Testis (tissue), 2 donors: ENCODE measurements at regions not wholly inside any gene's neighbourhood (a gene's known extent, or its start where the extent isn't known, plus 50 kb on each side); places are given as distances from the start of the nearest gene placed in this dataset.

Source experiments
- DNase-seq: peaks from one replicate; pipeline ENCODE4 v3.0.0-alpha.2; 2019
- H3K27ac ChIP-seq, 2 donors: fragments of 200-600 bp; sonication (generic); one replicate each; pipeline ENCODE4 v1.5.1; 2019
- H3K27me3 ChIP-seq: fragments of 200-600 bp; sonication (generic); one replicate; pipeline ENCODE4 v1.5.1; 2019
- H3K36me3 ChIP-seq: fragments of 200-600 bp; sonication (generic); one replicate; pipeline ENCODE4 v1.5.1; 2017; ENCODE audit warnings: low read depth; ENCODE audit errors: missing control alignments
- H3K4me1 ChIP-seq: fragments of 200-600 bp; sonication (generic); one replicate; pipeline ENCODE4 v1.5.1; 2019
- H3K4me3 ChIP-seq, 2 donors: fragments of 200-600 bp; sonication (generic); one replicate each; pipeline ENCODE4 v1.5.1; 2017 to 2019
- H3K9me3 ChIP-seq: fragments of 200-600 bp; sonication (generic); one replicate; pipeline ENCODE4 v1.5.1; 2017
- CTCF ChIP-seq, 3 experiments: fragments of 450-650 bp in 2 of 3; fragments of 200-600 bp in 1 of 3; sonication (generic) in 1 of 3; IDR thresholded peaks; one replicate each; pipeline ENCODE4 v1.5.1; 2016 to 2019; ENCODE audit warnings: antibody characterized with exemption in 3 of 3, mild to moderate bottlenecking in 2 of 3, moderate library complexity in 1 of 3
- POLR2A ChIP-seq: fragments of 450-650 bp; IDR thresholded peaks from one replicate; pipeline ENCODE4 v1.6.1; 2017; ENCODE audit warnings: antibody characterized with exemption, mild to moderate bottlenecking, moderate library complexity
- WGBS, 2 donors: methylation state at CpG; one replicate each; pipeline ENCODE4 v1.1.5; 2018; 5-methylcytosine and 5-hydroxymethylcytosine counted together
- intact Hi-C: fragments of 100-400 bp; cut with DNase I; formaldehyde crosslinking; loops from one replicate; pipeline ENCODE4 v1.15.1; 2023; ENCODE audit warnings: low total_unique reads

DNA sequence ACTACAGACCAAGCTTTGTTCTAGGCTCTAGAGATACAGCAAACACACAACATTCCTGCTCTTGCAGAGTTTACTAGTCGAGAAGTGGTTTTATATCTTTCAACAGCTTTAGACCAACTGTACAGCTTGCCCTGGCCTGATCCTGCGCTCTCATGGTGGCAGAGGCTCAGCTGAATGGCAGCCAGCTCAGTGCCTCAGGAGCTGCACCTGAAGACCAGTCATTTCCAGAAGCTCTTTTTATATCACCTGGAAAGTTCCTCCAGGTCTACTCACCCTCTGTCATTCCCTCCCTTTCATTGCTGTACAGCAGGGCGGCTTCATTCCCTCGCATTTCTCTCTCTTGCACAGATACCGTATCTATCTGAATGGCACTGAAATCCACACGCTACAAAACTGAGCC is 319.8 kb downstream of the GATA3 start:
- no peak for DNase-seq
- no peaks in the 10 kb centered on the region for H3K9me3 ChIP-seq
- H3K4me3 ChIP-seq: no peak overlapping the region
- no peaks in the 10 kb centered on the region for H3K36me3 ChIP-seq
- H3K27me3 ChIP-seq: no peaks in the 10 kb centered on the region
- no peak for TF ChIP-seq POLR2A
- TF ChIP-seq CTCF (IDR thresholded peaks at IDR 0.05): no peak
- intact Hi-C loops: no loop called here
- 90 to 92% methylated on average over 6 of the region's 6 CpGs for WGBS, 2 donors
- no peaks in the 10 kb centered on the region for H3K4me1 ChIP-seq
- no peak overlapping the region for H3K27ac ChIP-seq

GRCh38 chr10:8375137-8375536 is 320.6 kb downstream of the GATA3 start:
- intact Hi-C loops: no loop called here
- no peak overlapping the region for H3K27ac ChIP-seq
- no peaks in the 10 kb centered on the region for H3K9me3 ChIP-seq
- no peak for TF ChIP-seq POLR2A
- TF ChIP-seq CTCF (IDR thresholded peaks at IDR 0.05): no peak
- no peaks in the 10 kb centered on the region for H3K4me1 ChIP-seq
- H3K27me3 ChIP-seq: no peaks in the 10 kb centered on the region
- 78% methylated on average over 4 of the region's 4 CpGs for WGBS, 2 donors
- no peak overlapping the region for H3K4me3 ChIP-seq
- DNase-seq: no peak
- H3K36me3 ChIP-seq: no peaks in the 10 kb centered on the region

DNA sequence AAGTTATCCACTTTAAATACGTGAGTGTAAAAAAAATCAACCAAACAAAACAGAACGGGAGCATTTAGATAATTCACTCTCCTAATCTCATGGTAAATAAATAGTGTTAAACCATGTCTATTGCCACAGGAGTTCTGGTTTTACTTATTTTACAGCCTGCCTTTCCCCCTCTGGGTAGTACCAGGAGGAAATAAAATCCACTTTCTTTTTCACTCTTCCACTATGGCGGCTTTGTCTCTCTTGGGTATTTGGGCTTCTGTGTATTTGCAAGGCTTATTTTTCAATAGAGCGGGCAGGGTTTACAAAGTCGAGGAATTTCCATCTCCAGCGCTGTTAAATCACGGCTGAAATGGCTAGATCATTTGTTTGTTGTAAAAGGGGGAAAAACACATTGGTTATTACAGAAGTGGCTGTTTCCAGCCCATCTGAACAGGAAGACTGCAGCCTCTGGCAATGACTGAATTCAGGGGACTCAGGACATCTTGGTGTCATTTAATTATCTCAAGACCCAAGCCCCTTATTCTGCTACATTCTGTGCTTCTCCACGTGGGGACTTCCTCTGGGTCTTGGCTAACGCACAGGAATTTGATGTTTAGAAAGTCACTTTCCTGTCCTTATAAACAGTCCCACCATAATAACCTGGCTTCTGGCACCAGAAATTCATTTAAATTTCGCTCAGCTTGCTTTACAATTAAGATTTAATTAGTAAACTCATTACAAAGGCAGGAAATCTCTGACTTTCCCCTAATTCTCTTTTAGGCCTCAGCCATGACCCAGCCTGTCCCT is 323.9 kb downstream of the GATA3 start:
- no peaks in the 10 kb centered on the region for H3K27me3 ChIP-seq
- H3K9me3 ChIP-seq: no peaks in the 10 kb centered on the region
- no peaks in the 10 kb centered on the region for H3K36me3 ChIP-seq
- TF ChIP-seq CTCF (IDR thresholded peaks at IDR 0.05): no peak
- no peak for TF ChIP-seq POLR2A
- H3K27ac ChIP-seq: no peak overlapping the region
- H3K4me1 ChIP-seq: no peaks in the 10 kb centered on the region
- DNase-seq: no peak
- intact Hi-C loops: no loop called here
- WGBS, 2 donors: 64 to 68% methylated on average over 10 of the region's 10 CpGs
- H3K4me3 ChIP-seq: no peak overlapping the region

DNA sequence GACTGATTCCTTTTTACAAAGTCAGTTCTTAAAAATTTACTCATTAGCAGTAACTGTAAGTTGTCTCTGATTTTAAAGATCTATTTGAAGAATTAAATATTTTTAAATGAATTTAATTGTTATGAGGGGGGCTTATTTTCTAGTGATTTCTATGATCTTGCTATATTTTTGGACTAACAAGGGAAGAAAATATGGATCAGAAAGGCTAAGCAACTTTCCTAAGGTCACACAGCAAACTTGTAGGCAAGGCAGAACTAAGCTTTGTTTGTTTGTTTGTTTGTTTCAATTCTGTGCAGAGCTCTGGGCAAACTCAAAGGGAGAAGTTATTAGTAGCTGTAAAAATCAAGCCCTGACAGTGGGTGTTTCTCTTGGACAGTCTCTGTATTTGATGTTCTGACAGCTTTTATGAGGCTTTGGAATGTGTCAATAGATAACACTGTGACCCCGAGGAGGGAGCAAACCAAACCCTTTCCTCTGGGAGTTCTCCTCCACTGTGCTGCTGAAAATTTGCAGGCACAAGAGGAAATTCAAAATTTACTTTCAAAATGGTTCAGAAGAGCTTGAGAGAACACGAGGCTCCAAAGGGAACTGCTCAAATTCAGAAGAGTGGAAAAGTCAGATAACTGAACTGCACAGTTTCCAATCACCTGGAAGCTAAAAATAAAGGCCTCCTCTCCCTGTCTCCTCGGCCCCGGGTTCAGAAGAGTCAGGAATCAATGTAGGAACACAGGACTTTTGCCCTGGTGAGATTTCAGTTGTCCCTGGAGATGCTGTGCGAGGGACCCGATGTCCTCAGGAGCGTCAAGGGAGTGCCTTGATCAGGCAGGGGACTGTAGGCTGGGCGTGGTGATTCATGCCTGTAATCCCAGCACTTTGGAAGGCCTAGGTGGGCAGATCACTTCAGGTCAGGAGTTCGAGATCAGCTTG is 325.7 kb downstream of the GATA3 start:
- no peak for TF ChIP-seq POLR2A
- TF ChIP-seq CTCF (IDR thresholded peaks at IDR 0.05): no peak
- H3K4me1 ChIP-seq: no peaks in the 10 kb centered on the region
- WGBS, 2 donors: 38 to 50% methylated on average over 9 of the region's 9 CpGs
- no peaks in the 10 kb centered on the region for H3K9me3 ChIP-seq
- H3K27ac ChIP-seq: no peak overlapping the region
- no peak overlapping the region for H3K4me3 ChIP-seq
- no peaks in the 10 kb centered on the region for H3K27me3 ChIP-seq
- no peaks in the 10 kb centered on the region for H3K36me3 ChIP-seq
- no peak for DNase-seq
- intact Hi-C loops: no loop called here
